GM19351 (cell line): ENCODE measurements at regions not wholly inside any gene's neighbourhood (a gene's known extent, or its start where the extent isn't known, plus 50 kb on each side); places are given as distances from the start of the nearest gene placed in this dataset.

Experiments
- ATAC-seq: cut with Tn5 transposase; IDR thresholded peaks from one replicate; pipeline ENCODE4 v1.9.1; 2021; ENCODE audit warnings: mild to moderate bottlenecking, moderate library complexity; ENCODE audit not compliant: unreplicated experiment

- ATAC-seq = no peak
Observed at GRCh38 chr1:37404711-37405110, 69.7 kb upstream of the ZC3H12A start.

- ATAC-seq = no peak
Observed at GRCh38 chr1:37410105-37410504, 64.3 kb upstream of the ZC3H12A start.

- no peak for ATAC-seq
Observed at GRCh38 chr1:37410815-37411214, 63.6 kb upstream of the ZC3H12A start.

GRCh38 chr1:37415611-37416244 is 58.7 kb upstream of the ZC3H12A start:
- ATAC-seq = no peak

GRCh38 chr1:37420456-37420855 is 53.9 kb upstream of the ZC3H12A start:
- no peak for ATAC-seq

GRCh38 chr1:37423810-37424209 is 50.6 kb upstream of the ZC3H12A start:
- no peak for ATAC-seq

- ATAC-seq = no peak
Observed at GRCh38 chr1:37424523-37424922, 49.9 kb upstream of the ZC3H12A start.
